ENCODE measurements at regions not wholly inside any gene's neighbourhood (a gene's known extent, or its start where the extent isn't known, plus 50 kb on each side); places are given as distances from the start of the nearest gene placed in this dataset.

DNA sequence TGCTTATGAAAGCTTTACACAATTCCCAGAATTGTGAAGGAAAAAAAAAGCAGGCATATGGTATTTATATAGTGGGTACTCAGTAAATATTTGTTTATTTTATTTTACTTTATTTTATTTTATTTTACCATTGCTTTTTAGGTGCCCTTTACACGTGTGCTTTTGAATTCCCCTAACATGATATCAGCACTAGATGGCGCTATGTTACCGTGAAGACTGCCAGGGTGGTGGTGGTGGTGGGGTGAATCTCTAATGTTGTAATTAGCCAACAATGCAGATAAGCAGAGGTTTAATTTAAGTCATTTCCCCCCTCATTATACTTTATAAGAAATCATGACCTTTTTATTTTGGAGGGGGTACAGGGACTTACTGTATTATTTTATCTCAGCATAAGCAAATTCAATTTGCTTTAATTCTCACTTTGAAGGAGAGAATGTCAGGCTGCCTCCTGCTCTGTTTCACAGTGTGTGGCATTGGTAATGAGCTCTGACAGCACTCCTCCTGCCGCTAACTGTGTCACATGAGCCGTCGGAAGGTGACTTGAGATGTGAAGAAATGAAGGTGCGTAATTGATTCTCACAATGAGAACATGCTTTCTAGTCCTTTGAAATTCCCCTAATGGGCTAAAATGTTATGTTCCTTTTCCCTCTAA is 165.6 kb downstream of the YTHDC2 start:
- ATAC-seq = peak; percentile 95
- peak; percentile 80 for FAIRE-seq
- intact Hi-C loops (cut with micrococcal nuclease) = loop anchor here (1.0 to 10.0 kb wide), 4 partner anchors 776 to 1893 kb away; no protein-coding TSS in a partner anchor
- TF ChIP-seq FOSL1 (tag; conservative IDR thresholded peaks at IDR 0.05) (no peak), RBM22 (IDR thresholded peaks at IDR 0.05; ENCODE audit: low read depth, low read length, poor library complexity, severe bottlenecking) (no peak), SMC3 (conservative IDR thresholded peaks at IDR 0.05; ENCODE audit: insufficient read depth, low read depth, low read length) (peak; percentile 62), ESRRA (IDR thresholded peaks at IDR 0.05; ENCODE audit: borderline replicate concordance, low read depth) (no peak)
- TF ChIP-seq, protein P1, sequence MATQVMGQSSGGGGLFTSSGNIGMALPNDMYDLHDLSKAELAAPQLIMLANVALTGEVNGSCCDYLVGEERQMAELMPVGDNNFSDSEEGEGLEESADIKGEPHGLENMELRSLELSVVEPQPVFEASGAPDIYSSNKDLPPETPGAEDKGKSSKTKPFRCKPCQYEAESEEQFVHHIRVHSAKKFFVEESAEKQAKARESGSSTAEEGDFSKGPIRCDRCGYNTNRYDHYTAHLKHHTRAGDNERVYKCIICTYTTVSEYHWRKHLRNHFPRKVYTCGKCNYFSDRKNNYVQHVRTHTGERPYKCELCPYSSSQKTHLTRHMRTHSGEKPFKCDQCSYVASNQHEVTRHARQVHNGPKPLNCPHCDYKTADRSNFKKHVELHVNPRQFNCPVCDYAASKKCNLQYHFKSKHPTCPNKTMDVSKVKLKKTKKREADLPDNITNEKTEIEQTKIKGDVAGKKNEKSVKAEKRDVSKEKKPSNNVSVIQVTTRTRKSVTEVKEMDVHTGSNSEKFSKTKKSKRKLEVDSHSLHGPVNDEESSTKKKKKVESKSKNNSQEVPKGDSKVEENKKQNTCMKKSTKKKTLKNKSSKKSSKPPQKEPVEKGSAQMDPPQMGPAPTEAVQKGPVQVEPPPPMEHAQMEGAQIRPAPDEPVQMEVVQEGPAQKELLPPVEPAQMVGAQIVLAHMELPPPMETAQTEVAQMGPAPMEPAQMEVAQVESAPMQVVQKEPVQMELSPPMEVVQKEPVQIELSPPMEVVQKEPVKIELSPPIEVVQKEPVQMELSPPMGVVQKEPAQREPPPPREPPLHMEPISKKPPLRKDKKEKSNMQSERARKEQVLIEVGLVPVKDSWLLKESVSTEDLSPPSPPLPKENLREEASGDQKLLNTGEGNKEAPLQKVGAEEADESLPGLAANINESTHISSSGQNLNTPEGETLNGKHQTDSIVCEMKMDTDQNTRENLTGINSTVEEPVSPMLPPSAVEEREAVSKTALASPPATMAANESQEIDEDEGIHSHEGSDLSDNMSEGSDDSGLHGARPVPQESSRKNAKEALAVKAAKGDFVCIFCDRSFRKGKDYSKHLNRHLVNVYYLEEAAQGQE (IDR thresholded peaks at IDR 0.05; ENCODE audit: borderline replicate concordance) = peak; percentile 60; the same call in 1 of the 2 replicates
- TF ChIP-seq, protein P1 (CRISPR knock-in tag; IDR thresholded peaks at IDR 0.05; ENCODE audit: low read depth) = no peak
- TF ChIP-seq, protein P2, sequence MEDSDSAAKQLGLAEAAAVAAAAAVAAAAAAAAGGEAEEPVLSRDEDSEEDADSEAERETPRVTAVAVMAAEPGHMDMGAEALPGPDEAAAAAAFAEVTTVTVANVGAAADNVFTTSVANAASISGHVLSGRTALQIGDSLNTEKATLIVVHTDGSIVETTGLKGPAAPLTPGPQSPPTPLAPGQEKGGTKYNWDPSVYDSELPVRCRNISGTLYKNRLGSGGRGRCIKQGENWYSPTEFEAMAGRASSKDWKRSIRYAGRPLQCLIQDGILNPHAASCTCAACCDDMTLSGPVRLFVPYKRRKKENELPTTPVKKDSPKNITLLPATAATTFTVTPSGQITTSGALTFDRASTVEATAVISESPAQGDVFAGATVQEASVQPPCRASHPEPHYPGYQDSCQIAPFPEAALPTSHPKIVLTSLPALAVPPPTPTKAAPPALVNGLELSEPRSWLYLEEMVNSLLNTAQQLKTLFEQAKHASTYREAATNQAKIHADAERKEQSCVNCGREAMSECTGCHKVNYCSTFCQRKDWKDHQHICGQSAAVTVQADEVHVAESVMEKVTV (CRISPR knock-in tag; IDR thresholded peaks at IDR 0.05) = peak; percentile 64
- TF ChIP-seq, protein P3, sequence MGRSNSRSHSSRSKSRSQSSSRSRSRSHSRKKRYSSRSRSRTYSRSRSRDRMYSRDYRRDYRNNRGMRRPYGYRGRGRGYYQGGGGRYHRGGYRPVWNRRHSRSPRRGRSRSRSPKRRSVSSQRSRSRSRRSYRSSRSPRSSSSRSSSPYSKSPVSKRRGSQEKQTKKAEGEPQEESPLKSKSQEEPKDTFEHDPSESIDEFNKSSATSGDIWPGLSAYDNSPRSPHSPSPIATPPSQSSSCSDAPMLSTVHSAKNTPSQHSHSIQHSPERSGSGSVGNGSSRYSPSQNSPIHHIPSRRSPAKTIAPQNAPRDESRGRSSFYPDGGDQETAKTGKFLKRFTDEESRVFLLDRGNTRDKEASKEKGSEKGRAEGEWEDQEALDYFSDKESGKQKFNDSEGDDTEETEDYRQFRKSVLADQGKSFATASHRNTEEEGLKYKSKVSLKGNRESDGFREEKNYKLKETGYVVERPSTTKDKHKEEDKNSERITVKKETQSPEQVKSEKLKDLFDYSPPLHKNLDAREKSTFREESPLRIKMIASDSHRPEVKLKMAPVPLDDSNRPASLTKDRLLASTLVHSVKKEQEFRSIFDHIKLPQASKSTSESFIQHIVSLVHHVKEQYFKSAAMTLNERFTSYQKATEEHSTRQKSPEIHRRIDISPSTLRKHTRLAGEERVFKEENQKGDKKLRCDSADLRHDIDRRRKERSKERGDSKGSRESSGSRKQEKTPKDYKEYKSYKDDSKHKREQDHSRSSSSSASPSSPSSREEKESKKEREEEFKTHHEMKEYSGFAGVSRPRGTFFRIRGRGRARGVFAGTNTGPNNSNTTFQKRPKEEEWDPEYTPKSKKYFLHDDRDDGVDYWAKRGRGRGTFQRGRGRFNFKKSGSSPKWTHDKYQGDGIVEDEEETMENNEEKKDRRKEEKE (IDR thresholded peaks at IDR 0.05; ENCODE audit: borderline replicate concordance in 1 of 2, control insufficient read depth in 1 of 2, low read depth in 2 of 2, low read length in 1 of 2) = no peak

More for the DNA sequence above, 165.6 kb downstream of the YTHDC2 start:
- Histone ChIP-seq H3K4me1 (replicated peaks in 1 of 2; ENCODE audit: control insufficient read depth in 2 of 2, insufficient read depth in 2 of 2, low read length in 2 of 2) (no peaks in the 10 kb centered on the region), H3K9me1 (ENCODE audit: control insufficient read depth, insufficient read depth, low read length) (no peaks in the 10 kb centered on the region), H3K4me2 (ENCODE audit: insufficient read depth, low read length) (no peak overlapping the region), H3K79me2 (ENCODE audit: control insufficient read depth, insufficient read depth, low read length) (no peaks in the 10 kb centered on the region), H3K9ac (ENCODE audit: insufficient read depth in 1 of 2, low read depth in 2 of 2, low read length in 2 of 2) (no peak overlapping the region), H3K27me3 (ENCODE audit: control insufficient read depth in 2 of 2, insufficient read depth in 2 of 2, low read length in 2 of 2) (no peaks in the 10 kb centered on the region), H3K36me3 (ENCODE audit: control insufficient read depth, insufficient read depth, low read length) (no peaks in the 10 kb centered on the region), H2AFZ (ENCODE audit: low read depth, low read length) (no peak overlapping the region), H3K4me3 (no peak overlapping the region), H3K27ac (ENCODE audit: extremely low read depth, low read depth, low read length) (no peak overlapping the region), H3K9me3 (replicated peaks; ENCODE audit: control insufficient read depth, insufficient read depth, low read depth, low read length) (no peaks in the 10 kb centered on the region; the same call in 1 of the 2 replicates), H4K20me1 (replicated peaks; ENCODE audit: control insufficient read depth, insufficient read depth, low read length) (no peaks in the 10 kb centered on the region)
- BruUV-seq (replicated peaks) = no TSS peak
- CTCF ChIA-PET (ENCODE audit: low intra/inter-chr PET ratio) = interaction anchor here (0.6 to 1.2 kb wide), 4 partner anchors 771 to 1554 kb away, joined by 3 to 4 read pairs (median 4); no protein-coding TSS in a partner anchor
- 2% methylated on average over 7 of the region's 7 CpGs for WGBS (ENCODE audit: insufficient coverage, low coverage, missing lambda C conversion rate)
- DNase-seq (ENCODE audit: extremely low read depth in 1 of 4, low spot score in 3 of 4) = peak; percentile 59 to 66 (median 64)
- in situ Hi-C loops (cut with MboI) = loop anchor here (25.0 kb wide), 1 partner anchor 1908 kb away; no protein-coding TSS in a partner anchor
- POLR2A ChIA-PET = no interaction called here
